IPS-18a (cell line): ENCODE measurements at regions not wholly inside any gene's neighbourhood (a gene's known extent, or its start where the extent isn't known, plus 50 kb on each side); places are given as distances from the start of the nearest gene placed in this dataset.

ENCODE experiments used
- H3K27ac ChIP-seq: one replicate; pipeline ENCODE4 v1.5.1; 2013; ENCODE audit warnings: low read length
- H3K27me3 ChIP-seq: one replicate; pipeline ENCODE4 v1.6.1; 2013; ENCODE audit warnings: mild to moderate bottlenecking, low read length; ENCODE audit not compliant: control insufficient read depth, insufficient read depth
- H3K36me3 ChIP-seq: one replicate; pipeline ENCODE4 v1.6.1; 2013; ENCODE audit warnings: low read depth, low read length; ENCODE audit not compliant: control insufficient read depth
- H3K4me1 ChIP-seq: one replicate; pipeline ENCODE4 v1.6.1; 2013; ENCODE audit warnings: low read depth, low read length; ENCODE audit not compliant: control insufficient read depth
- H3K4me3 ChIP-seq: one replicate; pipeline ENCODE4 v1.5.1; 2013; ENCODE audit warnings: low read length
- H3K9ac ChIP-seq: one replicate; pipeline ENCODE4 v1.6.1; 2013; ENCODE audit warnings: mild to moderate bottlenecking, low read length, moderate library complexity
- H3K9me3 ChIP-seq: one replicate; pipeline ENCODE4 v1.6.1; 2013; ENCODE audit warnings: low read depth, low read length; ENCODE audit not compliant: control insufficient read depth

DNA sequence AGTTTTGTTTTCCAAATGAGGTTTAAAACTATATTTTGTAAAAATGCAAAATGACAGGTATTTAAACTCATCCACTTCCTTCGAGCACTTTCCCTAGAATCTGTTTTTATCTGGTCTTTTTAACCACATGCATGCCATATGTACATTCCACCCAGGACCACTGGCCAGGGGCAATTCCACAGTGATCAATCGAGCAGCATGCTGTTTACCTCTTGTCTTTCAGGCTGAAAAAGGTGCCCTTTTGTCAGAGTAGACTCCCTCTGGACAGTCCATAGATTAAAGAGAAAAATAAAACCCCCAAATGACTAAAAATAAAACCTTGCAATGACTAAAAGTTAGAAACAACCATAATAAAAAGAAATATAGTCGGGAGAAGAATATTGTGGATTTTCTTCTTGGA lies 313.3 kb downstream of the LMO4 start:
- Histone ChIP-seq H3K4me1 (peaks cover 40% of the 10 kb centered on the region), H3K9ac (no peak overlapping the region)

DNA sequence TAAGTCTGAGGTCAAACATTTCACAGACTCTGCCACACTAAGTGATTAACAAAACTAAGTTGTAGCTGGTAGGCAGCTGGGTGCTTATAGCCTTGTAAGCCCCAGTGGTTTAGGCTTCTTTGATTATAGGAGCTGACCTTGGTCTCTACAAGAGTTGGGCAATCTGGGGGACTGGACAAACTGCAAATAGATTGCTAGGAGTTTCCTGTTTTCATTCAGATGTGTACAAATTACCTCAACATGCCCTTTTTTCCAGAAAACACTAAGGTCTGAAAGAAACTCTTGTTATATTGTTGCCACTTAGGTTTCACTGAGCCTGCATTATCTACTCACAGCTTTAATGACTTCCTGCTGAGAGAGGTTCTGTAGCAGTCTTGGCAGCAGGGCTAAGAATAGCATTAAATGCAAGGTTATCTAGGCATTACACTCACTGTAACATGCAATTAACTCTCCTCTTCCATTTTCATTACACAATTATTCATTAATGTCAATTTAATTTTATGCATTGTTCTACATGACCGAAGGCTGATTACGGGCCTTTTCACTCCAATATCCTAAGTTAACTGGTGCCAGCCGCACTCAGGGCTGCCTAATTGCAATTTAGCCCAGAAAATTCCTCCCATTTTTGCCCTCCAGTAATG lies 314.0 kb downstream of the LMO4 start:
- Histone ChIP-seq H3K4me3 (no peak overlapping the region), H3K9ac (no peak overlapping the region), H3K27ac (no peak overlapping the region), H3K9me3 (no peaks in the 10 kb centered on the region), H3K36me3 (no peaks in the 10 kb centered on the region), H3K27me3 (no peaks in the 10 kb centered on the region), H3K4me1 (peaks cover 40% of the 10 kb centered on the region)

More for the DNA sequence above, 313.3 kb downstream of the LMO4 start:
- no peak overlapping the region for H3K27ac ChIP-seq
- H3K4me3 ChIP-seq: no peak overlapping the region
- no peaks in the 10 kb centered on the region for H3K36me3 ChIP-seq
- H3K27me3 ChIP-seq: no peaks in the 10 kb centered on the region
- H3K9me3 ChIP-seq: peaks cover 3% of the 10 kb centered on the region

DNA sequence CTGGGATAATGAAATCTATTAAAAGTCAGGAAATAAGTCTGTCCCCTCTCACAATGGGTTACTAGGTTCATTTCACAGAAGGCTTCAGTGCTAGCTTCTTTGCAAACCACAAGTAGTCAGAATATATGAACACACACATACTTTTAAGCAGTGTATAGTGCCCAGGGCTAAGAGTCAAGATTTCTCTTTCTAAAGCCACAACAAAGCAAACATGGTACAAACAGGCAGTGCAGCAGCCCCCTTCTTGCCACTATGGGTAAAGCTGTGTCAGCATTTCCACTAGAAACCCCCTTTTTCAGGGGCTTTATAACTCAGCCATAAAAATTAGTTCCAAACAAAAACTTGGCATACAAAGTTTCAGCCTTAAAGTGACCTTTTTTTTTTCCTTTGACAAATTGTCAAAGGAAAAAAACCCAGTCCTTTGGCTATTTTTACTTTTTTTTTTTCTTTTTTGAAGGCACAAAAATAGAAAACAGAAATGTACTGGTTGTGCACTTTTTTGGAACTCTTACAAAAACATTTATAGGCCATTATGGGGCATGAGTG lies 315.4 kb downstream of the LMO4 start:
- Histone ChIP-seq H3K9ac (no peak overlapping the region), H3K36me3 (no peaks in the 10 kb centered on the region), H3K4me1 (peaks cover 40% of the 10 kb centered on the region), H3K4me3 (no peak overlapping the region), H3K27me3 (no peaks in the 10 kb centered on the region), H3K27ac (no peak overlapping the region), H3K9me3 (no peaks in the 10 kb centered on the region)

- Histone ChIP-seq H3K27ac (no peak overlapping the region), H3K36me3 (no peaks in the 10 kb centered on the region), H3K4me1 (peaks cover 40% of the 10 kb centered on the region), H3K4me3 (no peak overlapping the region), H3K9me3 (no peaks in the 10 kb centered on the region), H3K27me3 (no peaks in the 10 kb centered on the region), H3K9ac (no peak overlapping the region)
Measured at GRCh38 chr1:87644579-87645190, 316.0 kb downstream of the LMO4 start.

GRCh38 chr1:87647430-87648177 lies 318.9 kb downstream of the LMO4 start:
- no peak overlapping the region for H3K9ac ChIP-seq
- peaks cover 28% of the 10 kb centered on the region for H3K4me1 ChIP-seq
- no peaks in the 10 kb centered on the region for H3K36me3 ChIP-seq
- H3K27me3 ChIP-seq: no peaks in the 10 kb centered on the region
- H3K9me3 ChIP-seq: no peaks in the 10 kb centered on the region
- no peak overlapping the region for H3K4me3 ChIP-seq
- H3K27ac ChIP-seq: no peak overlapping the region

DNA sequence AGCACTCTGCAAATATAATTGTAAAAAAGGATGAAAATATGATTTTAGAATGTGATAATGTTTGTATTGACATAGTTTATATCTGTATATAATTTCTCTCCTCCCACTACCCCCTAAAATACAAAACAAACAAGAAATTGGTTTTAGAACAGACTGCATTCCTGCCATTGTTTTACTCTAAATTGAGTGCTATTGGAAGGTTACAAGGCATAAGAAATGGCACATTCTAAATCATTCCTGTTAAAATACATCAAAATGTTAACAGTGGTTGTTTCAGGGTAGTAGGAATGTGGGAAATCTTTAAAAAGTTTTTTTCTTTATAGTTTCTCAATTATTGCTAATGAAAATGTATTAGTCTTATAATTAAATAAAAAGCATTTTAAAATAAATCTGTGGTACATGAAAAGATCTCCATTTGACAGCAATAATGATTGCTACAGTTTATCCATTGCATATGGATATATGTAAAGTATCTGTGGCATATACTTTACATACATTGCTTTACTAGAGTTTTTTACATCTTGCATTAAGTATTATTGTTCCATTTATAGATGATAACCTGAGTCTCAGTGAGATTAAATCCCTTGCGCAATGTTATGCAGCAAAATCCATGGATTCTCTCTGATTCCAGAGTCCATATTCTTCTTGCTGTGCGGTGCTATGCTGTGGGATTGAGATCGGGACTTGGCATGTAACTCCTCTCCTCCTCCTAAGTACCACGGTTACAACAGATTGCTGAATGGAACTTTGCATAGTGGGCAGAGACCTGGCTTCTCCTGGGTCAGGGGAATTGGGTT lies 319.8 kb downstream of the LMO4 start:
- H3K9me3 ChIP-seq: no peaks in the 10 kb centered on the region
- no peak overlapping the region for H3K4me3 ChIP-seq
- H3K9ac ChIP-seq: no peak overlapping the region
- no peak overlapping the region for H3K27ac ChIP-seq
- no peaks in the 10 kb centered on the region for H3K27me3 ChIP-seq
- H3K36me3 ChIP-seq: no peaks in the 10 kb centered on the region
- peaks cover 19% of the 10 kb centered on the region for H3K4me1 ChIP-seq

GRCh38 chr1:87650306-87650705 lies 321.6 kb downstream of the LMO4 start:
- Histone ChIP-seq H3K4me1 (peaks cover 1% of the 10 kb centered on the region), H3K27ac (no peak overlapping the region), H3K36me3 (no peaks in the 10 kb centered on the region), H3K9me3 (no peaks in the 10 kb centered on the region), H3K9ac (no peak overlapping the region), H3K27me3 (no peaks in the 10 kb centered on the region), H3K4me3 (no peak overlapping the region)

GRCh38 chr1:87652176-87652575 lies 323.5 kb downstream of the LMO4 start:
- Histone ChIP-seq H3K4me3 (no peak overlapping the region), H3K27me3 (no peaks in the 10 kb centered on the region), H3K27ac (no peak overlapping the region), H3K9me3 (no peaks in the 10 kb centered on the region), H3K36me3 (no peaks in the 10 kb centered on the region), H3K4me1 (no peaks in the 10 kb centered on the region), H3K9ac (no peak overlapping the region)

GRCh38 chr1:87665151-87665550 lies 336.5 kb downstream of the LMO4 start:
- H3K27me3 ChIP-seq: no peaks in the 10 kb centered on the region
- no peaks in the 10 kb centered on the region for H3K9me3 ChIP-seq
- no peak overlapping the region for H3K9ac ChIP-seq
- H3K4me3 ChIP-seq: no peak overlapping the region
- no peaks in the 10 kb centered on the region for H3K36me3 ChIP-seq
- H3K4me1 ChIP-seq: no peaks in the 10 kb centered on the region
- H3K27ac ChIP-seq: no peak overlapping the region

DNA sequence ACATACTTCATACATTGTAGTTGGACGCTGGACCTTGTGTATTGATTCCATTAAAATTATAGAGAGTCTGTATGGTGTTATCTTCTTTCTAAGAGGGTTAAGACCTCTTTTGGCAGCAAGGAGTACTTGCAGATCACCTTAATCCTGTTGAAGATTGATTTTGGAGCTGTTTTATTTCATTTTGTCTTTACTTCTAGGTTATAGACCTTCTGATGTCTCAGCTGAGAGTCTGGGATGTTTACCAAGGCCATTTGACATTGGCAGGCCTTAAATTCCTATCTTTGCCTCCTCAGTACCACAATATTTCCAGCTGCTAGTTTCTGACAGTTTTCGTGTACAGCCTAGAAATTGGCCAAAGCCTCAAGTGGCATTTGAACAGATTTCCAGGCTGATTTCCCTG lies 338.0 kb downstream of the LMO4 start:
- Histone ChIP-seq H3K27me3 (no peaks in the 10 kb centered on the region), H3K27ac (no peak overlapping the region), H3K9ac (no peak overlapping the region), H3K4me3 (no peak overlapping the region), H3K36me3 (no peaks in the 10 kb centered on the region), H3K9me3 (no peaks in the 10 kb centered on the region), H3K4me1 (no peaks in the 10 kb centered on the region)

DNA sequence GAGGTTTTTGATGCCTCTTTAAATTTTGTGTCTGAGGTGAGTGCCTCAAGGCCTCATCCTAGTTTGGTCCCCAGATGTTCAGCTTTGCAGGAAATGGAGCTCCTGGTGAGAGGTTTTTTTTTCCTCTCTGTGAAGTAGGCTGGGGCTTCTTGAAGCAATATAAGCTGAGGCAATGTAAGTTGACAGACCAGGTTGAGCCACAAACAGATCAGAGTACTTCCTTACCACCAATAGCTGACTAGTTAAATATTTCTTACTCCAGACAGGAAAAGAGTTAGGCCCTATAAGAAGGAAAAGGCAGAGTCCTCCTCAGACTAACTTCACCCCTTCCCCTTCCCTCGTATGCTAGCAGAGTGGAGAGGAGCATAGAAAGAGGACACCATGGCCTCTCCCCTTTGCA lies 341.0 kb downstream of the LMO4 start:
- no peak overlapping the region for H3K27ac ChIP-seq
- H3K4me3 ChIP-seq: no peak overlapping the region
- H3K36me3 ChIP-seq: no peaks in the 10 kb centered on the region
- no peaks in the 10 kb centered on the region for H3K4me1 ChIP-seq
- H3K9me3 ChIP-seq: no peaks in the 10 kb centered on the region
- H3K9ac ChIP-seq: no peak overlapping the region
- no peaks in the 10 kb centered on the region for H3K27me3 ChIP-seq
